ENCODE measurements at regions not wholly inside any gene's neighbourhood (a gene's known extent, or its start where the extent isn't known, plus 50 kb on each side); places are given as distances from the start of the nearest gene placed in this dataset.
"Not testable (repeated sequence)": the region's sequence is repeated elsewhere in the genome, so short reads cannot be mapped to it uniquely, and the experiment has no call there.

GRCh38 chr2:61774351-61774750 is 79.5 kb downstream of the FAM161A start:
- no peak for DNase-seq (ENCODE audit: low read depth)

GRCh38 chr2:61771904-61772845 is 81.7 kb downstream of the FAM161A start:
- no peak for DNase-seq (ENCODE audit: low read depth)

GRCh38 chr2:61770746-61771145 is 83.1 kb downstream of the FAM161A start:
- no peak for DNase-seq (ENCODE audit: low read depth)

- DNase-seq (ENCODE audit: low read depth): no peak
Measured at GRCh38 chr2:61770298-61770697, 83.6 kb downstream of the FAM161A start.

- no peak for DNase-seq (ENCODE audit: low read depth)
Measured at GRCh38 chr2:61769093-61769675, 84.7 kb downstream of the FAM161A start.

GRCh38 chr2:61764035-61764800 is 89.6 kb downstream of the FAM161A start:
- DNase-seq (ENCODE audit: low read depth): peak; percentile 86

GRCh38 chr2:61763605-61764034 is 90.2 kb downstream of the FAM161A start:
- no peak for DNase-seq (ENCODE audit: low read depth)

GRCh38 chr2:61762292-61762691 is 91.6 kb downstream of the FAM161A start:
- no peak for DNase-seq (ENCODE audit: low read depth)

GRCh38 chr2:61759718-61760117 is 94.1 kb downstream of the FAM161A start:
- DNase-seq (ENCODE audit: low read depth): no peak

GRCh38 chr2:61759005-61759404 is 94.9 kb downstream of the FAM161A start:
- no peak for DNase-seq (ENCODE audit: low read depth)

- no peak for DNase-seq (ENCODE audit: low read depth)
Measured at GRCh38 chr2:61758159-61758558, 95.7 kb downstream of the FAM161A start.

GRCh38 chr2:61753512-61753911 is 100.3 kb downstream of the FAM161A start:
- no peak for DNase-seq (ENCODE audit: low read depth)

- no peak for DNase-seq (ENCODE audit: low read depth)
Measured at GRCh38 chr2:61750624-61751023, 103.2 kb downstream of the FAM161A start.

GRCh38 chr2:61742955-61743354 is 110.9 kb downstream of the FAM161A start:
- DNase-seq (ENCODE audit: low read depth): no peak

GRCh38 chr2:61737841-61738240 is 116.0 kb downstream of the FAM161A start:
- DNase-seq (ENCODE audit: low read depth): no peak

GRCh38 chr2:61736953-61737352 is 116.9 kb downstream of the FAM161A start:
- no peak for DNase-seq (ENCODE audit: low read depth)

- DNase-seq (ENCODE audit: low read depth): no peak
Measured at GRCh38 chr2:61733563-61733962, 120.3 kb downstream of the FAM161A start.

- no peak for DNase-seq (ENCODE audit: low read depth)
Measured at GRCh38 chr2:61732787-61733186, 121.1 kb downstream of the FAM161A start.

GRCh38 chr2:61727746-61728145 is 126.1 kb downstream of the FAM161A start:
- DNase-seq (ENCODE audit: low read depth): no peak

- DNase-seq (ENCODE audit: low read depth): no peak
Measured at GRCh38 chr2:61726456-61727209, 127.2 kb downstream of the FAM161A start.

- not testable (repeated sequence) for DNase-seq (ENCODE audit: low read depth)
Measured at GRCh38 chr2:61723364-61723763, 130.5 kb downstream of the FAM161A start.

- DNase-seq (ENCODE audit: low read depth): no peak
Measured at GRCh38 chr2:61722800-61723199, 131.1 kb downstream of the FAM161A start.

All from T follicular helper cell (primary cell).